AG04450 (cell line): ENCODE measurements at regions not wholly inside any gene's neighbourhood (a gene's known extent, or its start where the extent isn't known, plus 50 kb on each side); places are given as distances from the start of the nearest gene placed in this dataset.

Source experiments
- CTCF ChIA-PET: fragments of 300-600, 350-600 bp; formaldehyde crosslinking; extraction: SDS; loops from one replicate; lab custom pipeline; 2022; ENCODE audit warnings: antibody characterized with exemption, inconsistent platforms; lab: Charles Lee
- POLR2A ChIA-PET: fragments of 350-600 bp; formaldehyde crosslinking; extraction: SDS; loops from one replicate; lab custom pipeline; 2021; ENCODE audit warnings: antibody characterized with exemption, inconsistent platforms; lab: Yijun Ruan, JAX
- DNase-seq: peaks from one replicate; pipeline ENCODE4 v3.0.0-alpha.2; 2011; ENCODE audit warnings: low read depth, low spot score
- H3K27ac ChIP-seq: one replicate; pipeline ENCODE4 v1.5.1; 2012; ENCODE audit warnings: low read depth, low read length, control low read depth
- H3K27me3 ChIP-seq: one replicate; pipeline ENCODE4 v1.6.0; 2012; ENCODE audit warnings: low read length; ENCODE audit not compliant: control insufficient read depth, insufficient read depth
- H3K4me3 ChIP-seq: 2 replicates; pipeline ENCODE4 v1.5.1; 2011; ENCODE audit warnings: mild to moderate bottlenecking, low read depth, low read length, control low read depth
- H3K9me3 ChIP-seq: 2 replicates; pipeline ENCODE4 v1.5.1; 2012; ENCODE audit warnings: low read length; ENCODE audit not compliant: control insufficient read depth, insufficient read depth
- TF ChIP-seq, protein P1 (sequence below): IDR thresholded peaks from 2 replicates; pipeline ENCODE4 v1.5.1; 2011; ENCODE audit warnings: low read depth, low read length, control low read depth, inconsistent platforms

GRCh38 chr22:47340851-47341436 lies 578.5 kb downstream of the TBC1D22A start:
- TF ChIP-seq, protein P1, sequence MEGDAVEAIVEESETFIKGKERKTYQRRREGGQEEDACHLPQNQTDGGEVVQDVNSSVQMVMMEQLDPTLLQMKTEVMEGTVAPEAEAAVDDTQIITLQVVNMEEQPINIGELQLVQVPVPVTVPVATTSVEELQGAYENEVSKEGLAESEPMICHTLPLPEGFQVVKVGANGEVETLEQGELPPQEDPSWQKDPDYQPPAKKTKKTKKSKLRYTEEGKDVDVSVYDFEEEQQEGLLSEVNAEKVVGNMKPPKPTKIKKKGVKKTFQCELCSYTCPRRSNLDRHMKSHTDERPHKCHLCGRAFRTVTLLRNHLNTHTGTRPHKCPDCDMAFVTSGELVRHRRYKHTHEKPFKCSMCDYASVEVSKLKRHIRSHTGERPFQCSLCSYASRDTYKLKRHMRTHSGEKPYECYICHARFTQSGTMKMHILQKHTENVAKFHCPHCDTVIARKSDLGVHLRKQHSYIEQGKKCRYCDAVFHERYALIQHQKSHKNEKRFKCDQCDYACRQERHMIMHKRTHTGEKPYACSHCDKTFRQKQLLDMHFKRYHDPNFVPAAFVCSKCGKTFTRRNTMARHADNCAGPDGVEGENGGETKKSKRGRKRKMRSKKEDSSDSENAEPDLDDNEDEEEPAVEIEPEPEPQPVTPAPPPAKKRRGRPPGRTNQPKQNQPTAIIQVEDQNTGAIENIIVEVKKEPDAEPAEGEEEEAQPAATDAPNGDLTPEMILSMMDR: no peak
- Histone ChIP-seq H3K27ac (no peak overlapping the region), H3K27me3 (no peaks in the 10 kb centered on the region), H3K9me3 (no peaks in the 10 kb centered on the region; the same call in 1 of the 2 replicates), H3K4me3 (no peak overlapping the region)
- no peak for DNase-seq
- POLR2A ChIA-PET: no interaction called here
- CTCF ChIA-PET: no interaction called here

GRCh38 chr22:47337161-47337621 lies 574.7 kb downstream of the TBC1D22A start:
- peak overlapping the region; percentile 39 for H3K4me3 ChIP-seq
- ChIA-PET POLR2A (interaction anchor here (0.6 to 1.3 kb wide), 3 partner anchors 8 to 324 kb away, joined by 3 to 8 read pairs (median 4); no protein-coding TSS in a partner anchor), CTCF (interaction anchor here (0.7 kb wide), 1 partner anchor 26 kb away, joined by 5 read pairs; no protein-coding TSS in a partner anchor)
- peak overlapping the region; percentile 66 for H3K27ac ChIP-seq
- TF ChIP-seq, protein P1: no peak
- peak; percentile 42 for DNase-seq
- H3K27me3 ChIP-seq: no peaks in the 10 kb centered on the region
- H3K9me3 ChIP-seq: peaks cover 19% of the 10 kb centered on the region

DNA sequence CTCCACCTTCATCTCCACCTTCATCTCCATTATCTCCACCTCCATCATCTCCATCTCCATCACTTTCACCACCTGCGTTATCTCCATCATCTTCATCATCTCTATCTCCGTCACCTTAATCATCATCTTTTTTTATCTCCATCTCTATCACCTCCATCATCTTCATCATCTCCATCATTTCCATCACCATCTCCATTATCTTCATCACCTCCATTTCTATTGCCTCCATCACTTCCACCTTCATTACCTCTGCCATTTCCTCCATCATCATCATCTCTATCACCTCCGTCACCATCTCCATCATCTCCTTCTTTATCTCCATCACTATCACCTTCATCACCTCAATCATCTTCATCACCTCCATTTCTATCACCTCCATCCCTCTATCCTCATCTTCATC lies 573.5 kb downstream of the TBC1D22A start:
- POLR2A ChIA-PET: no interaction called here
- Histone ChIP-seq H3K27me3 (no peaks in the 10 kb centered on the region), H3K9me3 (peaks cover 21% of the 10 kb centered on the region), H3K4me3 (no peak overlapping the region), H3K27ac (no peak overlapping the region)
- CTCF ChIA-PET: interaction anchor here (1.0 kb wide), 1 partner anchor 491 kb away, joined by 3 read pairs; no protein-coding TSS in a partner anchor
- DNase-seq: no peak
- TF ChIP-seq, protein P1: no peak

DNA sequence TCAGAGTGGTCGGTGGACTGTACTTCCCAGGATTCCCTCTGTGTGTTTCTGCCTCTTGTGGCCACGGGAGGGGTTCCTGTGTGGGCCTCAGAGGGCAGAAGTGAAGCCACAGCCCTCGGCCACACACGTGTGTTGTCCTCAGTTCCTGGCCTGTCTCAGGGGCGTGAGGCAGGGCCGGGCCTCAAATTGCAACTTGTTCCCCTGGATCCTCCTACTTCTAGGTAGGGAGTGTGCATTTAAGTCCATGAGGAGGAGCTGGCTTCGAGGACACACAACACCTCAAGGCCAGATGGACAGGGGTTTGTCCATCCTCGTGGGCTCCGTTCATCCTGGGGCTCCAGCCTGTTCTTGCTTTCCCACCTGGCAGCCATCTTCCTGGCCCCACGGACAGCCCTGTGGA lies 573.0 kb downstream of the TBC1D22A start:
- TF ChIP-seq, protein P1: no peak
- no peak overlapping the region for H3K27ac ChIP-seq
- ChIA-PET POLR2A (no interaction called here), CTCF (interaction anchor here (1.0 kb wide), 1 partner anchor 490 kb away, joined by 3 read pairs; no protein-coding TSS in a partner anchor)
- no peak overlapping the region for H3K4me3 ChIP-seq
- H3K27me3 ChIP-seq: no peaks in the 10 kb centered on the region
- DNase-seq: no peak
- H3K9me3 ChIP-seq: peaks cover 21% of the 10 kb centered on the region

GRCh38 chr22:47334601-47335000 lies 572.2 kb downstream of the TBC1D22A start:
- Histone ChIP-seq H3K4me3 (no peak overlapping the region), H3K9me3 (peaks cover 21% of the 10 kb centered on the region), H3K27ac (no peak overlapping the region), H3K27me3 (no peaks in the 10 kb centered on the region)
- TF ChIP-seq, protein P1: no peak
- no peak for DNase-seq
- ChIA-PET POLR2A (no interaction called here), CTCF (no interaction called here)
